ENCODE measurements at regions not wholly inside any gene's neighbourhood (a gene's known extent, or its start where the extent isn't known, plus 50 kb on each side); places are given as distances from the start of the nearest gene placed in this dataset.

DNA sequence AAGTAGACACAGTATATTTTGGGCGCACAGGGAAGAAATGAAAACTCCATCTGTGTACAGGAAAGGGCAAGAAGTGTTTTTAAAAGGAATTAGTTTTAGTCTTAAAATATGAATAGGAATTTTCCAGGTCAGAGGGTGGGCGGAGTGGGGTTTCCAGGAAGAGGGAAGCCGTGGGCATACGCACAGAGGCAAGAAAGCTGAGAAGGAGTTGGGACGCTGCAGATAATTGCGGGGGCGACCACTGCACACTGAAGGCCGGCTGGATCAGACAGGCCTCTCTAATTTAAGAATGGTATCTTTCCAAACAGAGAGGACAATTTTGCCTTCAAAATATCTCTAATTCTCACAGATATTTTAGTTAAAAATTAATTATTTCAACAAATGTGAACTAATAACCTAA lies 189.1 kb upstream of the INHBA start:
- TF ChIP-seq, protein P1, sequence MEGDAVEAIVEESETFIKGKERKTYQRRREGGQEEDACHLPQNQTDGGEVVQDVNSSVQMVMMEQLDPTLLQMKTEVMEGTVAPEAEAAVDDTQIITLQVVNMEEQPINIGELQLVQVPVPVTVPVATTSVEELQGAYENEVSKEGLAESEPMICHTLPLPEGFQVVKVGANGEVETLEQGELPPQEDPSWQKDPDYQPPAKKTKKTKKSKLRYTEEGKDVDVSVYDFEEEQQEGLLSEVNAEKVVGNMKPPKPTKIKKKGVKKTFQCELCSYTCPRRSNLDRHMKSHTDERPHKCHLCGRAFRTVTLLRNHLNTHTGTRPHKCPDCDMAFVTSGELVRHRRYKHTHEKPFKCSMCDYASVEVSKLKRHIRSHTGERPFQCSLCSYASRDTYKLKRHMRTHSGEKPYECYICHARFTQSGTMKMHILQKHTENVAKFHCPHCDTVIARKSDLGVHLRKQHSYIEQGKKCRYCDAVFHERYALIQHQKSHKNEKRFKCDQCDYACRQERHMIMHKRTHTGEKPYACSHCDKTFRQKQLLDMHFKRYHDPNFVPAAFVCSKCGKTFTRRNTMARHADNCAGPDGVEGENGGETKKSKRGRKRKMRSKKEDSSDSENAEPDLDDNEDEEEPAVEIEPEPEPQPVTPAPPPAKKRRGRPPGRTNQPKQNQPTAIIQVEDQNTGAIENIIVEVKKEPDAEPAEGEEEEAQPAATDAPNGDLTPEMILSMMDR (IDR thresholded peaks at IDR 0.05; ENCODE audit: borderline replicate concordance, insufficient read depth, low read depth, low read length): no peak
- no peak overlapping the region for H3K4me3 ChIP-seq (ENCODE audit: low read depth, low read length)

DNA sequence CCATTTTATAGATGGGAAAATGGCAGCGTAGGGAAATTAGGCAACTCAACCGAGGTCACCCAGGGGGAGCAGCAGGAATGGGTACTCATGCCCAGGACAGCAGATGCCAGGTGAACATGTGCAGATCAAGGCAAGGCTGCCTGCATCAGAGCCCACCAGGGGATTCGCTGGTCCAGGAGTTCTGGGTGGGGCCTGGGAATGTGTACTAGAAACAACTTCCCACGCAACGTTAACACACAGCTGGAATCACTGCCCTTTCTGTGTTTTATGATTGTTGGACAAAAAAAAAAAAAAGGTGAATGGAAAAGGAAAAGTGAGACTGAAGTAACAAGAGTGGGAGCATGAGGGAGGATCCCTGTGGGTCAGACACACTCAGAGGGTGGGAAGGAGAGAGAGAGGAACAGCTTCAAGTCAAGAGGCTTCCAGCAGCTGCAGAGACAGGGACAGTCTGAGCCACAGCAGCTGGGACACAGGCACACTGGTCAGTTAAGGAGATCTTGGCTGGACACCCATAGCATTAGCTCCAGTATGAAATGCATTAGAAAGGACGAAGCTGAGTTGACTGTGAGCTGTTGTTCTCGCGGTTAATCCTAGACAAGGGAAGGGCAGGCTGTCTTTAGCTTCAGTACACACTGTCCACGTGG lies 187.9 kb upstream of the INHBA start:
- TF ChIP-seq, protein P1 (IDR thresholded peaks at IDR 0.05; ENCODE audit: borderline replicate concordance, insufficient read depth, low read depth, low read length): no peak
- no peak overlapping the region for H3K4me3 ChIP-seq (ENCODE audit: low read depth, low read length)

DNA sequence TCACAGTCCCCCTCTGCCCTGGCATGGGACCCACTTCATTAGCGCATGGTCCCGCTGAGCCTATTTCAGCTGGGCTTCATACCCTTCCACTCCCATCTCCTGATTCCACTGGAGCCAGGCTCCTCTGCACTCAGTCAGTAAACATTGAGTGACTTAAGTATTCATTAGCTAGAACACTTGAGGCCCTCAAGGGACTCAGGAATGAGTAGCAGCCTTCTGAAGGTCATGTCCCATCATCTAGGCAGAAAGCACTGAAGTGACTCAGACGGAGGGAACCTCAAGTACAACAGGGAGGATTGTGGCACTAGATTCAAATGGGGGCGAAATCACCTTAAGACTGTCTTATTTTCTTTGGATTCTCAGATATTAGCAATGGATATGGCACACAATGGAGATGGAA lies 186.6 kb upstream of the INHBA start:
- TF ChIP-seq, protein P1 (IDR thresholded peaks at IDR 0.05; ENCODE audit: borderline replicate concordance, insufficient read depth, low read depth, low read length): no peak
- H3K4me3 ChIP-seq (ENCODE audit: low read depth, low read length): no peak overlapping the region

DNA sequence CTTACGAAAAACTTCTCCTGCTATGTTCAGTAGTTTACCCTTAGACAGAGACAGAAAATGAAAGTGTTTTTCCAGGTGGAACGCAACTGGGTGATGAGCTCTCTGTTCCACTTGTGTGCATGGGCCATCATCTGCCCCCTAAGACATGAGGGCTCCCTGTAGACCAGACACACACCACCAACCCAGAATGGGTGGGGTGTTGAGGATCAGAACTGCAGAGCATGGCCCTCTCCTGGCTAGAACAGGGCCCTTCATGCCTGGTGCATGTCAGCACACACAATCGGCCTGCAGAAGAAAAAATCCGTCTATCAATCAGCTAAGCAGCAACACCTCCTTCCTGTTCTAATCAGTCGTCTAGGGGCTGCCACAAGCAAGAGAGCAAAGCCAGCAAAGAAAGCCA lies 186.2 kb upstream of the INHBA start:
- TF ChIP-seq, protein P1 (IDR thresholded peaks at IDR 0.05; ENCODE audit: borderline replicate concordance, insufficient read depth, low read depth, low read length): 0 out of 2 replicates have a peak, but pooled peaks have one; percentile 16

DNA sequence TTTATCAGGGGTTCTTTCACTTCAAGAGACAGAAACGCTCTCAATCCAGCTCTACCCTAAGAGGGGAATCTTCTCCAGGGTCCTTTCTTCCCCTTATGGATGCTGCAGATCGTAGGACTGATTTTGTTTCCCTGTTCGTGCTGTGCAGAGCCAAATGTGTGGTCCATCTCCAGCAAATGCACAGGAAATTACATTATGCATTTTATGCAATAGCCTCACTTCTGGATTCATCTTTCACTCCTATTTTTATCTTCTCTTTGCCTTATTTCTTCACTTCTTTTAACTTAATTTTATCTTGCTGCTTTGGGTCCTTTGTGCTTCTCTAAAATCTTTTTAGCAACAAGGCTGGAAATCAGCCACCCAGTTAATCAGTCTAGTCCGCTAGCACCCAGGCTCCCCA lies 184.5 kb upstream of the INHBA start:
- TF ChIP-seq, protein P1 (IDR thresholded peaks at IDR 0.05; ENCODE audit: borderline replicate concordance, insufficient read depth, low read depth, low read length): no peak

More for the DNA sequence above, 186.2 kb upstream of the INHBA start:
- H3K4me3 ChIP-seq (ENCODE audit: low read depth, low read length): no peak overlapping the region

DNA sequence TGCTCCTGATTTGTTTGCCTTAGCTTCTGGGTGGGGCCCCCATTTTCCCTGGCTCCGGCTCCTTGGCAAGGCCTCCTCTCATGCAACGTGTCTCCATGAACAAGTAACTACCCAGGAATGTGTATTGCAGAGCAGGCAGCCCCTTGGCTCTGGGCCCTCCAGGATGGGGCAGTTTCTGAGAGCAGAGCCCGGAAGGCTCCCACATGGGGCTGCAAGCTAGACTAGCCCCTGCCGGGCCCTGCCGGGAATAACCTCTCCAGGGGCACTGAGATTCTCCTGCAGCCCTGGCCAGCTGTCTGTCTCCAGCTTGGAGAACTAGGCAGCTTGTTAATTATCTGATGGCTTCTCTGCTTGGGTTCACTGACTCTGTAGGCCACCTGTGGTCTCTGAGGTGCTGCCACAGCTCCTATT lies 184.0 kb upstream of the INHBA start:
- TF ChIP-seq, protein P1 (IDR thresholded peaks at IDR 0.05; ENCODE audit: borderline replicate concordance, insufficient read depth, low read depth, low read length): no peak
- no peak overlapping the region for H3K4me3 ChIP-seq (ENCODE audit: low read depth, low read length)

More for the DNA sequence above, 184.5 kb upstream of the INHBA start:
- H3K4me3 ChIP-seq (ENCODE audit: low read depth, low read length): no peak overlapping the region

DNA sequence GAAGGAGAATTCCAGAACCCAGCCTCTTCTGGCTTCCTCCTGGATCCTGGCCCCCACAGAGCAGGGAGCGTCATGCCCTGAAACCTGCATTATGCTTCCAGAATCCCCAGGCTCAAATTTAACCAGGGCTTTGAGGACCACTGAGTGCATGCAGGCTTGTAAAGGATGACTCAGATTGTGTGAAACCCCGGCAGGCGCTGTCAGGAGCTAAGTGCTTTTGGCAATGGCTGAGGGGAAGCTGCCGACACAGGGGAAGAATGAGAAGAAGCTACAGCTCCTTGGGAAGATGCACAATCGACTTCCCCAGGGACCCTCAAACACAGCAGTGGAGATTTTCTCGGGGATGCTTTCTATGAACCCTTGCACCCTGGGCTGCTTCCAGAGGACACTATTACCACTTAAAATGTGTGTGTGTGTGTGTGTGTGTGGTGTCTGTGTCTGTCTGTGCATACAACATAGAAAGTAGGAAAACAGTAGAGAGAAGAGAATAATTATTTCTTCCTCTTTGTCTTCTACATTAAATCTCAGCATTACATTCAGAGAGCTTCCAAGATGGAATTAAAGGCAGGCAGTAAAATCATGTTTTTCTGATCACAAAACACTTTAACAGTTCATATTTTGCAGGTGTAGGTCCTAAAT lies 183.5 kb upstream of the INHBA start:
- no peak overlapping the region for H3K4me3 ChIP-seq (ENCODE audit: low read depth, low read length)
- TF ChIP-seq, protein P1 (IDR thresholded peaks at IDR 0.05; ENCODE audit: borderline replicate concordance, insufficient read depth, low read depth, low read length): no peak

Measured in GM12875 (cell line).